Suprapubic skin (tissue), 3 donors: ENCODE measurements at regions not wholly inside any gene's neighbourhood (a gene's known extent, or its start where the extent isn't known, plus 50 kb on each side); places are given as distances from the start of the nearest gene placed in this dataset.

Experiments
- EP300 ChIP-seq: sonication (generic); formaldehyde crosslinking; IDR thresholded peaks from one replicate; pipeline ENCODE4 v1.6.1; 2017; ENCODE audit warnings: antibody characterized with exemption
- POLR2A ChIP-seq, 2 donors: fragments of 450-650 bp; IDR thresholded peaks; one replicate each; pipeline ENCODE4 v1.6.1; 2017; ENCODE audit warnings: antibody characterized with exemption in 2 of 2, mild to moderate bottlenecking in 2 of 2, moderate library complexity in 2 of 2
- TF ChIP-seq, protein P1 (sequence below), 2 donors: fragments of 200-600 bp in 1 of 2; fragments of 450-650 bp in 1 of 2; sonication (generic) in 1 of 2; IDR thresholded peaks; one replicate each; pipeline ENCODE4 v1.5.1; 2016 to 2019; ENCODE audit warnings: antibody characterized with exemption in 2 of 2, mild to moderate bottlenecking in 1 of 2, moderate library complexity in 1 of 2

DNA sequence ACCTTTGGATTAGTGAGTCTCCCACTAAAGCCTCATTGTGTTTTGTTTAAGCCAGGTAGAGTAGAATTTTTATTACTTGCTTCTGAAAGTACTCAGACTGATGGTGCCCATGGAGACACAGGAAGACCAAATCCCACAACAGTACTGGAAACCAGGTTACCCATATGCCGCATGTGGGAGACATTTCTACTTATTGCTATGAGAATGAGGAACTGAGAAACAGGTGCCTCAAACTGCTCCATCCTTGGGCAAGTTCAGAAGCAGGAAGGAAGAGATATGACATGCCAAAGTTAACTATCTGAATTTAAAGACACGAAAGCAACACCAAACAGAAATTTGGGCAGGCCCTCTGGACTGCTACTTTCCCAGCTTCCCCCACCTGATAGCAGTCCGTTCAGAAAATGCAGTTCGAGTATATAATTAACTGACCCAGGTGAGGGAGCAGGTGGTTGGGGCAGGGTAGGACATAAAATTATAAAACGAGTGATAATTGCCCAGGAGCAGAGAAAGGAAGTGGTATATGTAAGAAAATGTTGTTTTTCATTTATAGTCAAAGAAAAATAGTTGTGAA, 382.3 kb upstream of the MTPN start:
- TF ChIP-seq, protein P1, sequence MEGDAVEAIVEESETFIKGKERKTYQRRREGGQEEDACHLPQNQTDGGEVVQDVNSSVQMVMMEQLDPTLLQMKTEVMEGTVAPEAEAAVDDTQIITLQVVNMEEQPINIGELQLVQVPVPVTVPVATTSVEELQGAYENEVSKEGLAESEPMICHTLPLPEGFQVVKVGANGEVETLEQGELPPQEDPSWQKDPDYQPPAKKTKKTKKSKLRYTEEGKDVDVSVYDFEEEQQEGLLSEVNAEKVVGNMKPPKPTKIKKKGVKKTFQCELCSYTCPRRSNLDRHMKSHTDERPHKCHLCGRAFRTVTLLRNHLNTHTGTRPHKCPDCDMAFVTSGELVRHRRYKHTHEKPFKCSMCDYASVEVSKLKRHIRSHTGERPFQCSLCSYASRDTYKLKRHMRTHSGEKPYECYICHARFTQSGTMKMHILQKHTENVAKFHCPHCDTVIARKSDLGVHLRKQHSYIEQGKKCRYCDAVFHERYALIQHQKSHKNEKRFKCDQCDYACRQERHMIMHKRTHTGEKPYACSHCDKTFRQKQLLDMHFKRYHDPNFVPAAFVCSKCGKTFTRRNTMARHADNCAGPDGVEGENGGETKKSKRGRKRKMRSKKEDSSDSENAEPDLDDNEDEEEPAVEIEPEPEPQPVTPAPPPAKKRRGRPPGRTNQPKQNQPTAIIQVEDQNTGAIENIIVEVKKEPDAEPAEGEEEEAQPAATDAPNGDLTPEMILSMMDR (IDR thresholded peaks at IDR 0.05): no peak
- TF ChIP-seq EP300 (no peak), POLR2A (IDR thresholded peaks at IDR 0.05) (no peak)
